ENCODE measurements at regions not wholly inside any gene's neighbourhood (a gene's known extent, or its start where the extent isn't known, plus 50 kb on each side); places are given as distances from the start of the nearest gene placed in this dataset.

DNA sequence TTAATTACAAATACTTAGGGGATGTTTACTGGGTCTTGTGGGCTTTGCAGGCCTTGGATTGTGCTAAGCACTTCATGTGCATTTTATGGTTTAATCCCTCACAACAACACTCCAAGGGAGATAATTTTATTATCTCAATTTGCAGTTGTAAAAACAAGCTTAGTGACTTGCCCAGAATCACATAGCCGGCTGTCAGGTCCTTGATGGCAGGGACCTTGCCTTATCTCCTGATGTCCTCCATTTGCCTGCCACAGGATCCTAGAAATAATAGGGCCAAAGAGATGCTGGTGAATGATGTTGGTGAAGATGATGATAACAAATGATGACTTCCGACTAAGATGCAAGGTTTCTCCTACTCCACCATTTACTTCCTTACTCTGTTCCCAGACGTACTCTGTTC lies 385.4 kb downstream of the TMEM135 start:
- TF ChIP-seq POLR2A (IDR thresholded peaks at IDR 0.05; ENCODE audit: low read length): no peak
- TF ChIP-seq GATA1 (IDR thresholded peaks at IDR 0.05; ENCODE audit: low read depth, low read length): no peak

Measured in erythroblast (primary cell).